ENCODE measurements at regions not wholly inside any gene's neighbourhood (a gene's known extent, or its start where the extent isn't known, plus 50 kb on each side); places are given as distances from the start of the nearest gene placed in this dataset.
A peak's percentile ranks its signal among the peaks of the same experiment; 100 is the strongest.

- WGBS, 2 donors (ENCODE audit: low coverage in 1 of 2) = 50 to 55% methylated on average over 1 of the region's 1 CpG
These were observed 70.6 kb upstream of the NEK7 start for GRCh38 chr1:198086051-198086745.

GRCh38 chr1:198087831-198088230 is 69.0 kb upstream of the NEK7 start:
- Histone ChIP-seq H3K36me3 (no peaks in the 10 kb centered on the region), H3K27me3 (no peaks in the 10 kb centered on the region), H3K9me3 (no peaks in the 10 kb centered on the region), H3K27ac (no peak overlapping the region), H3K4me3 (no peak overlapping the region), H3K4me1 (no peaks in the 10 kb centered on the region)
- ATAC-seq = no peak
- WGBS, 2 donors (ENCODE audit: low coverage in 1 of 2) = 60% methylated on average over 1 of the region's 1 CpG; no CpG with 5 or more reads in 1 of the 2 donors
- TF ChIP-seq CTCF (IDR thresholded peaks at IDR 0.05) = no peak
- no peak for TF ChIP-seq POLR2AphosphoS5 (IDR thresholded peaks at IDR 0.05)
- TF ChIP-seq POLR2A (IDR thresholded peaks at IDR 0.05) = no peak
- TF ChIP-seq EP300 (IDR thresholded peaks at IDR 0.05) = no peak

More at GRCh38 chr1:198086051-198086745, 70.6 kb upstream of the NEK7 start:
- Histone ChIP-seq H3K27me3 (no peaks in the 10 kb centered on the region), H3K36me3 (no peaks in the 10 kb centered on the region), H3K4me1 (no peaks in the 10 kb centered on the region), H3K4me3 (no peak overlapping the region), H3K9me3 (no peaks in the 10 kb centered on the region), H3K27ac (no peak overlapping the region)
- no peak for ATAC-seq
- no peak for TF ChIP-seq POLR2A (IDR thresholded peaks at IDR 0.05)
- no peak for TF ChIP-seq EP300 (IDR thresholded peaks at IDR 0.05)
- no peak for TF ChIP-seq POLR2AphosphoS5 (IDR thresholded peaks at IDR 0.05)
- no peak for TF ChIP-seq CTCF (IDR thresholded peaks at IDR 0.05)

GRCh38 chr1:198088360-198089071 is 68.3 kb upstream of the NEK7 start:
- Histone ChIP-seq H3K27ac (no peak overlapping the region), H3K4me1 (no peaks in the 10 kb centered on the region), H3K9me3 (no peaks in the 10 kb centered on the region), H3K27me3 (no peaks in the 10 kb centered on the region), H3K36me3 (no peaks in the 10 kb centered on the region), H3K4me3 (no peak overlapping the region)
- no peak for ATAC-seq
- TF ChIP-seq EP300 (IDR thresholded peaks at IDR 0.05) (no peak), CTCF (IDR thresholded peaks at IDR 0.05) (peak; percentile 25 to 62 (median 44))
- WGBS, 2 donors (ENCODE audit: low coverage in 1 of 2) = 18 to 39% methylated on average over 3 to 4 of the region's 4 CpGs

GRCh38 chr1:198096390-198096789 is 60.4 kb upstream of the NEK7 start:
- Histone ChIP-seq H3K27me3 (no peaks in the 10 kb centered on the region), H3K4me3 (no peak overlapping the region), H3K4me1 (no peaks in the 10 kb centered on the region), H3K27ac (no peak overlapping the region), H3K36me3 (no peaks in the 10 kb centered on the region), H3K9me3 (no peaks in the 10 kb centered on the region)
- ATAC-seq = no peak
- 47 to 51% methylated on average over 2 of the region's 2 CpGs for WGBS, 2 donors (ENCODE audit: low coverage in 1 of 2)
- TF ChIP-seq CTCF (IDR thresholded peaks at IDR 0.05) = no peak
- TF ChIP-seq POLR2A (IDR thresholded peaks at IDR 0.05) = no peak
- TF ChIP-seq POLR2AphosphoS5 (IDR thresholded peaks at IDR 0.05) = no peak

- no peak for TF ChIP-seq EP300 (IDR thresholded peaks at IDR 0.05)
- TF ChIP-seq POLR2AphosphoS5 (IDR thresholded peaks at IDR 0.05) = no peak
- TF ChIP-seq CTCF (IDR thresholded peaks at IDR 0.05) = no peak
- TF ChIP-seq POLR2A (IDR thresholded peaks at IDR 0.05) = no peak
- no peak overlapping the region for H3K27ac ChIP-seq
- no peak for ATAC-seq
- no peaks in the 10 kb centered on the region for H3K4me1 ChIP-seq
- no peaks in the 10 kb centered on the region for H3K9me3 ChIP-seq
- H3K27me3 ChIP-seq = no peaks in the 10 kb centered on the region
- H3K36me3 ChIP-seq = no peaks in the 10 kb centered on the region
- no peak overlapping the region for H3K4me3 ChIP-seq
These were observed 57.0 kb upstream of the NEK7 start for GRCh38 chr1:198099755-198100154.
